Stimulated activated CD4-positive, alpha-beta T cell treated with anti-CD3 and anti-CD28 coated beads, TNF-alpha, amount 100 ng/mL, for 1 hour (primary cell): ENCODE measurements at regions not wholly inside any gene's neighbourhood (a gene's known extent, or its start where the extent isn't known, plus 50 kb on each side); places are given as distances from the start of the nearest gene placed in this dataset.

Experiments used
- DNase-seq, 3 donors: peaks; one replicate each; pipeline ENCODE4 v3.0.0-alpha.2; 2020; ENCODE audit warnings: low read depth in 3 of 3, low spot score in 1 of 3

DNA sequence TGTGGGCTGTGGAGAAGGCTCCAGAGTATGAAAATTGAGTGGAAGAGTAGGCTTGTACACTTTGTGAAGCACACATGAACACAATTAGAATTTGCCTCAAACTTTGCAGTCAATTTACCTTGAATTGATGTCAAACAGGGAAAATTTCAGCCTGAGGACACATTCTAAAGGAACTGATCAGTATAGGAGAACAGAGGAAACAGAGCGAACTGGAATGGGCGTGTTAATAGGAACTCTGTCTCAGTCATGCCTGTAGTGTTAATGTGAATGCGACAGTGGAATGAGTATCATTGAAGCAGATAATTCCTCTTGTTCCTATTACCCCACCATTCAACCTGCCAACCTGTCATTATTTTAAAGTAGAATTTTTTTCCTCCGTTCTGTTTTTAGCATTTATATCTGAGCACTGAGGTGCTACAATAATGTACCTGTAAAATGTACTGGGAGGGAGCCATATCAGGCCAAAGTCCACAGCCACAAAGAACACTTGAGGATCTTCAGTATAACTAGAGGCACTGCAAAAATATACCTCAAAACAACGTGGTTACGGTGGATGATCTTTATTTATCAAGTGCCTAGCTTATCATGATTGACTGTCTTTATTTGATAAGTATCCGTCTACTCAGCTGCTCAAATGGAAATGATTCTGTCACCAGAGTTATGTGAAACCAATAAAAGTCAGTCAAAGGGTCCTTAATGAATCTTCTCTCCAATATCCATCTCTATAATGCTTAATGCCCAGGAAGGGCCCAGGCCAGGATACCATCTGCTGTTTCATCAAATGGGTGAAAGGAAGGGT is 125.3 kb upstream of the STMND1 start:
- DNase-seq, result no peak

GRCh38 chr6:16974704-16975359 is 127.0 kb upstream of the STMND1 start:
- DNase-seq, result no peak

GRCh38 chr6:16974387-16974673 is 127.5 kb upstream of the STMND1 start:
- no peak for DNase-seq

- DNase-seq, result no peak
Observed at GRCh38 chr6:16973545-16974386, 128.1 kb upstream of the STMND1 start.

DNA sequence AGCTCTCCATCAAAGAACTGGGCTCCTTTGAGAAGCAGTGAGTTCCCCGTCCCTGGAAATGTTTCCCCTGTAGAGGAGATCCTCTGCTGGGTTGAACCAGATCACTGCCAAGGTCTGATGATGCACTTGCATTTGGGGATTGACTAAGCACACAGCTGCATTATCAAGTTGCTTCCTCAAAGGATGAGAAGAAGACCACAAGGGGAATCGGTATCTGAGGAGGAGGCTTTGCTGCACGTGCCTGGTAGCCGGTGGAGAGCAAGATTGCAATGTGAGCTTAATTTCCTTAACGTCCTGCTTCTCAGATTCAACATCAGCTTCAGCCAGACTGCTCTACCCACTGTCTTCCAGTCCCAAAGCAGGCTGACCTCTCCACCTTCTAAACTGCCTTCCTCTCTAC is 128.8 kb upstream of the STMND1 start:
- DNase-seq, result no peak

- DNase-seq, result no peak
Observed at GRCh38 chr6:16972535-16972934, 129.3 kb upstream of the STMND1 start.

DNA sequence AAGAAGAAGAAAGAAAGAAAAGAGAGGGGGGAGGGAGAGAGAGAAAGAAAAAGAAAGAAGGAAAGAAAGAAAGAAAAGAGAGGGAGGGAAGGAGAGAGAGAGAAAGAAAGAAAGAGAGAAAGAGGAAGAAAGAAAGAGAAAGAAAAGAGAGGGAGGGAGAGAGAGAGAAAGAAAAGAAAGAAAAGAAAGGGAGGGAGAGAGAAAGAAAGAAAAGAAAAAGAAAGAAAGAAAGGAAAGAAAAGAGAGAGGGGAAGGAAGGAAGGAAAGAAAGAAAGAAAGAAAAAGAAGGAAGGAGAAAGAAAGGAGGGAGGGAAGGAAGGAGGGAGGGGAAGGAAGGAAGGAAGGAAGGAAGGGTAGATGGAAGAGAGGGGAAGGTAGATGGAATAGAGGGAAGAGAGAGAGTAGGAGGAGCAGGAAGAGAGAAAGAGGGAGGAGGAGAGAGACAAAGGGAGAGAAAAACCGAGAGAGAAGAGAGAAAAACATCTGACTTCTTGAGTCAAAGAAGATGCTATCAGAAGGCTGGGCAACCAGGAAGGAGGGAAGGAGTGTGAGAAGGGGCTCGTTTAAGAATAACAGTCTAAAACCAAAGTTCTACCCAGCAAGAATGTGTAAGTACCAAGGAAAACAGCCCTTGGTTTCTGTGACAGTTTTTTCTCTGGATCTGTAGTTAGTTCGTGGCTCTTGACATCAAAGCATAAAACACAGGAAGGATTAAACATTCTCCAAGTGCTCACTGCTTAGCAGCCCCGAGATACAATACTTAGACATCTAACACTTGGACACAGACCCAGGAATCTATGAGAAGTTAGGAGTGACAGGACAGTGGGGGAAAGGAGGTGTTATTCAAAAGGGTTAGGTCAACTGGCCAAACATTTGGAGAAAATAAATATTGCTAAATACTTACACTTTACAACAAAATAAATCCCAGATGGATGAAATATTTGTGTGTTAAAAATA is 131.9 kb upstream of the STMND1 start:
- no peak for DNase-seq

- DNase-seq, result no peak
Observed at GRCh38 chr6:16968101-16968500, 133.7 kb upstream of the STMND1 start.

- no peak for DNase-seq
Observed at GRCh38 chr6:16967470-16967817, 134.4 kb upstream of the STMND1 start.

DNA sequence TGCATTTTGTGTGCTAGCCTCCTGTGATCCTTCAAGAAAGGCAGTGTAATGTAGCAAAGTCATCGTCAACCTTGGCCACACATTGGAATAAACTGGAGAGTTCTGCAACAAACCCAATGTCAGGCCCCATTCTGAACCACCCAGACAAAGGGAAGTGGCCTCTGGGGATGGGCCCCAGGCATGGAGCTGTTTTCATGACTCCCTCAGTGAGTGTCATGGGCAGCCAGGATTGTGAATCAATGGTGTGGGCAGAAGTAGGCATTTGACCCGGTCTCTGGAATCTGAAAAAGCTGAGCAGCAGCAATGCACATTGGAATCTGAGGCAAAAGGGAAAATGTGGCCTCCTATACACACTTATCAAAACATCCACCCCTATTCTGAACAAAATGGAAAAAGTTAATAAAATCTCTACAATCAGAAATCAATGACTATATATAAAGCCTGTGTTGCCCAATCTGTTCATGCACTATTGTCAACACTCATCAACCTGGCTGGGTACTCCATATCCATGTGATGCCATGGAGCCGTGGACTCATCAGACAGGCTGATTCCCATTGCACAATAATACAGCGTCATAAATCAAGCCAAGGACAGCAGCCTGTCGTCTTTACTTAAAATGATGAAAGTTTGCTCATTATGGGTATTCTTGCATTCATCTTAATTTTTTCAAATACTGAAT is 134.9 kb upstream of the STMND1 start:
- no peak for DNase-seq

GRCh38 chr6:16965689-16966088 is 136.2 kb upstream of the STMND1 start:
- no peak for DNase-seq

GRCh38 chr6:16964553-16965499 is 137.0 kb upstream of the STMND1 start:
- DNase-seq, result peak; percentile 3 to 49 (median 15)

GRCh38 chr6:16961577-16961976 is 140.3 kb upstream of the STMND1 start:
- no peak for DNase-seq

DNA sequence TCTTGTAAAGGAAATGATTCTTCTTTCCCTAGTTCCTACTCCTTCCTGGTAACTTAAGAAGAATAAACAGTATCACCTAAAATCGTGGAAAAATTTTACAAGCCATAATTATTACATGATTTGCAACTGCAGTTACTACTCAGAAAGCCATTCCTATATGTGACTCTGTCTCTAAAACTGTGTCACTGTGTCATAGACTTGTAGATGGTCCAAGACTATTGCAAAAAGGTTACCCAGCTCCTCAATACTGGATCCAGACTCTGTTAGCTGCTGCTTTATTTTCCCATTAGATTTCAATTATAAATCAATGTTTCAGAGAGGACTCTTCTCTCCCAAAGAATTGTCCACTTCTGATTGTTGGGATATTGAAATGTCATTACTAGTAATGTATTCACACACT is 142.1 kb upstream of the STMND1 start:
- no peak for DNase-seq

- DNase-seq, result no peak
Observed at GRCh38 chr6:16956361-16956760, 145.5 kb upstream of the STMND1 start.

GRCh38 chr6:16955899-16956298 is 146.0 kb upstream of the STMND1 start:
- no peak for DNase-seq

- DNase-seq, result no peak
Observed at GRCh38 chr6:16953905-16954304, 147.9 kb upstream of the STMND1 start.

DNA sequence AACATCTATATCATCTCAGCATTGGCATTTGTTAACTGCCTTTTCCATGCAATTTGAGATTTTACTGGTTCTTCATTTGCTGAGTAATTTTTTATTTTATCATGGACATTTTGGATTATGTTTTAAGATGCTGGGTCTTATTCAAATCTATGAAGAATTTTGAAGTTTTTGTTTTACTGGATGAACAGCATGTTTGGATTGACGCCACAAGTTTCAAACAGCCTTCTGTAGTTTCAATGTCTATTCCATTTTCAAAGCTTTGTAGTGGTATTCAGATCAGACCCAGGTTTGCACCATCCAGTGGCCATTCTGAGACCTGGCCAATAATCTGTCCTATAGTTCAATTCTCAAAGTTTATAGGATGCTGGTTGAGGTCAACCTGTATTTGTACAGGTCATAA is 148.4 kb upstream of the STMND1 start:
- DNase-seq, result no peak

DNA sequence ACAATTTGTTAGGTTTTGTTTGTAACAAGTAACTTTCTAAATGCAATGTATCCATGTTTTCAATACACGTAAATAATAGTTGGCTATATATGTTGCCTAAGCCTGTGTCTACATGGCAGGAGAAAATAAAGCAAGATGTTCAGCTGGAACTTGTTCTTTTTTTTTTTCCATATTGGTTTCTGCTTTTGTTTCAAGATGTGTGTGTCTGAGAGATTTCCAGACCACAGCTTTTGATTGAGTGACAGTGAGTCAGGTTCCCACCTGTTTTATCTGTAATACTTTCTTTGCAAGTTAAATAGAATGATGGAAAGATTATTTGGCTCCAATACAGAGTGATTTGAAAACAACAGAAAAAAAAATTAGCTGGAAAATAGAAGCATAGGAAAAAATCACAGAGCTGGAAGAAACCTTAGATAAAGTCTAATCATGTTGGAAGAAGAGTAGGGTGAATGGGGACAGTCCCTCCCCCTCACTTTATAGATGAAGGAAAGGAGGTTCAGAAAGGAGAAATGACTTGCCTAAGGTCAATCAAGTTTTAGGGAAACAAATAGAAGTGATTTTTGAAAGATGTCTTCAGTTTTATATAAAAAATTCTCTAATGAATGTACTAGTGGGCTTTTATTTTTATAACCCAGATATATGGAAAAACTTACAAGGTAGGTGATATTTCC is 150.9 kb upstream of the STMND1 start:
- no peak for DNase-seq
